Liver (tissue), 8 donors: ENCODE measurements at regions not wholly inside any gene's neighbourhood (a gene's known extent, or its start where the extent isn't known, plus 50 kb on each side); places are given as distances from the start of the nearest gene placed in this dataset.

Experiments
- DNase-seq: peaks from one replicate; pipeline ENCODE4 v3.0.0-alpha.2; 2017; ENCODE audit warnings: low spot score
- H3K27ac ChIP-seq, 2 donors: one replicate each; pipeline ENCODE4 v1.7.0; 2013; ENCODE audit warnings: inconsistent platforms in 2 of 2, low read length in 2 of 2, control low read depth in 1 of 2, low read depth in 1 of 2, mild to moderate bottlenecking in 1 of 2
- H3K27me3 ChIP-seq, 4 donors: one replicate each; pipeline versions ENCODE4 v1.6.1 to v1.7.0; 2013; ENCODE audit warnings: low read length in 3 of 4, inconsistent platforms in 1 of 4, mild to moderate bottlenecking in 1 of 4, moderate library complexity in 1 of 4; ENCODE audit not compliant: control insufficient read depth in 4 of 4, insufficient read depth in 4 of 4
- H3K36me3 ChIP-seq, 4 donors: one replicate each; pipeline versions ENCODE4 v1.6.1 to v1.7.0; 2013; ENCODE audit warnings: low read length in 3 of 4, mild to moderate bottlenecking in 3 of 4, low read depth in 1 of 4, moderate library complexity in 1 of 4; ENCODE audit not compliant: control insufficient read depth in 4 of 4, insufficient read depth in 3 of 4
- H3K4me1 ChIP-seq, 4 donors: one replicate each; pipeline versions ENCODE4 v1.6.1 to v1.7.0; 2013; ENCODE audit warnings: low read length in 3 of 4, mild to moderate bottlenecking in 3 of 4, moderate library complexity in 1 of 4; ENCODE audit not compliant: control insufficient read depth in 4 of 4, insufficient read depth in 4 of 4
- H3K4me3 ChIP-seq, 3 donors: one replicate each; pipeline versions ENCODE4 v1.6.1 to v1.7.0; 2013; ENCODE audit warnings: low read length in 3 of 3, control low read depth in 1 of 3, low read depth in 1 of 3, mild to moderate bottlenecking in 1 of 3
- H3K9ac ChIP-seq, 2 donors: one replicate each; pipeline ENCODE4 v1.7.0; 2013; ENCODE audit warnings: low read length in 2 of 2, mild to moderate bottlenecking in 2 of 2, moderate library complexity in 2 of 2, control low read depth in 1 of 2, low read depth in 1 of 2
- H3K9me3 ChIP-seq, 4 donors: one replicate each; pipeline versions ENCODE4 v1.6.1 to v1.7.0; 2013; ENCODE audit warnings: low read length in 3 of 4; ENCODE audit not compliant: control insufficient read depth in 4 of 4
- ATF3 ChIP-seq: IDR thresholded peaks from 2 replicates; pipeline ENCODE4 v1.6.1; 2016; ENCODE audit warnings: antibody characterized with exemption
- CTCF ChIP-seq: fragments of 150-350 bp; IDR thresholded peaks from 2 replicates; pipeline ENCODE4 v1.5.1; 2017; ENCODE audit warnings: improper control_type of control experiment, low read depth, low read length; ENCODE audit not compliant: missing input control
- EGR1 ChIP-seq, 2 donors: IDR thresholded peaks; 2 replicates each; pipeline ENCODE4 v1.6.1; 2016 to 2018; ENCODE audit warnings: antibody characterized with exemption in 2 of 2, low read depth in 2 of 2
- FOXA1 ChIP-seq: IDR thresholded peaks from 2 replicates; pipeline ENCODE4 v1.6.1; 2016; ENCODE audit warnings: antibody characterized with exemption
- GABPA ChIP-seq, 2 donors: IDR thresholded peaks in 1 of 2; conservative IDR thresholded peaks in 1 of 2; 2 replicates each; pipeline ENCODE4 v1.6.1; 2016; ENCODE audit warnings: antibody characterized with exemption in 2 of 2, mild to moderate bottlenecking in 1 of 2, moderate library complexity in 1 of 2
- HNF4A ChIP-seq, 2 donors: conservative IDR thresholded peaks; 2 replicates each; pipeline ENCODE4 v1.6.1; 2016; ENCODE audit warnings: antibody characterized with exemption in 2 of 2, mild to moderate bottlenecking in 2 of 2
- JUND ChIP-seq, 2 donors: IDR thresholded peaks; 2 replicates each; pipeline ENCODE4 v1.6.1; 2016; ENCODE audit warnings: antibody characterized with exemption in 2 of 2
- MAX ChIP-seq: IDR thresholded peaks from 2 replicates; pipeline ENCODE4 v1.6.1; 2016; ENCODE audit warnings: antibody characterized with exemption
- NR2F2 ChIP-seq: IDR thresholded peaks from 2 replicates; pipeline ENCODE4 v1.6.1; 2016; ENCODE audit warnings: antibody characterized with exemption
- RAD21 ChIP-seq, 2 donors: IDR thresholded peaks; 2 replicates each; pipeline ENCODE4 v1.6.1; 2016; ENCODE audit warnings: antibody characterized with exemption in 2 of 2, mild to moderate bottlenecking in 2 of 2
- REST ChIP-seq: IDR thresholded peaks from 2 replicates; pipeline ENCODE4 v1.6.1; 2016; ENCODE audit warnings: antibody characterized with exemption, mild to moderate bottlenecking
- RXRA ChIP-seq, 2 donors: IDR thresholded peaks; 2 replicates each; pipeline ENCODE4 v1.6.1; 2017 to 2018; ENCODE audit warnings: antibody characterized with exemption in 2 of 2, mild to moderate bottlenecking in 1 of 2
- SP1 ChIP-seq: IDR thresholded peaks from 2 replicates; pipeline ENCODE4 v1.6.1; 2018; ENCODE audit warnings: antibody characterized with exemption, mild to moderate bottlenecking
- TAF1 ChIP-seq: conservative IDR thresholded peaks from 2 replicates; pipeline ENCODE4 v1.6.1; 2016; ENCODE audit warnings: antibody characterized with exemption, mild to moderate bottlenecking
- ZBTB33 ChIP-seq: IDR thresholded peaks from 2 replicates; pipeline ENCODE4 v1.6.1; 2016; ENCODE audit warnings: antibody characterized with exemption
- WGBS: extraction: QIAGEN DNeasy Blood & Tissue Kit; methylation state at CpG from one replicate; pipeline ENCODE4 v1.1.7; 2013; 5-methylcytosine and 5-hydroxymethylcytosine counted together
- donor health status: healthy.
- donor health status: healthy.
- donor health status: healthy.
- donor health status: healthy.
- donor health status: healthy.

GRCh38 chr2:83234246-83234645 is 1224.8 kb downstream of the SUCLG1 start (continued):
- TF ChIP-seq CTCF (no peak), ZBTB33 (no peak)

GRCh38 chr2:83233781-83234180 is 1225.3 kb downstream of the SUCLG1 start:
- no peak for TF ChIP-seq RAD21 (IDR thresholded peaks at IDR 0.05)
- no peak for TF ChIP-seq RXRA (IDR thresholded peaks at IDR 0.05)
- TF ChIP-seq CTCF: no peak
- no peak for TF ChIP-seq GABPA (IDR thresholded peaks at IDR 0.05 in 1 of 2, conservative IDR thresholded peaks at IDR 0.05 in 1 of 2)
- no peak for TF ChIP-seq ZBTB33
- TF ChIP-seq MAX: no peak
- TF ChIP-seq ATF3: no peak
- no peak for TF ChIP-seq JUND (IDR thresholded peaks at IDR 0.05)
- TF ChIP-seq EGR1 (IDR thresholded peaks at IDR 0.05; ENCODE audit: low read depth in 2 of 2): no peak
- TF ChIP-seq FOXA1: no peak
- no peak overlapping the region for H3K9ac ChIP-seq
- no peak for DNase-seq
- no peaks in the 10 kb centered on the region for H3K27me3 ChIP-seq
- 70% methylated on average over 2 of the region's 2 CpGs for WGBS
- H3K9me3 ChIP-seq: no peaks in the 10 kb centered on the region
- no peak overlapping the region for H3K4me3 ChIP-seq
- no peaks in the 10 kb centered on the region for H3K4me1 ChIP-seq
- no peaks in the 10 kb centered on the region for H3K36me3 ChIP-seq
- H3K27ac ChIP-seq: no peak overlapping the region

GRCh38 chr2:83233326-83233725 is 1225.8 kb downstream of the SUCLG1 start:
- Histone ChIP-seq H3K27ac (no peak overlapping the region), H3K9me3 (no peaks in the 10 kb centered on the region), H3K4me3 (no peak overlapping the region), H3K4me1 (no peaks in the 10 kb centered on the region), H3K27me3 (no peaks in the 10 kb centered on the region), H3K9ac (no peak overlapping the region), H3K36me3 (no peaks in the 10 kb centered on the region)
- TF ChIP-seq HNF4A (conservative IDR thresholded peaks at IDR 0.05) (no peak), RAD21 (IDR thresholded peaks at IDR 0.05) (no peak), FOXA1 (no peak), RXRA (IDR thresholded peaks at IDR 0.05) (no peak), JUND (IDR thresholded peaks at IDR 0.05) (no peak), MAX (no peak), REST (no peak), SP1 (no peak), EGR1 (IDR thresholded peaks at IDR 0.05; ENCODE audit: low read depth in 2 of 2) (no peak), GABPA (IDR thresholded peaks at IDR 0.05 in 1 of 2, conservative IDR thresholded peaks at IDR 0.05 in 1 of 2) (no peak), TAF1 (no peak), NR2F2 (no peak), ATF3 (no peak)
- no peak for DNase-seq
